Middle frontal gyrus (tissue), 1 donor: ENCODE measurements at regions not wholly inside any gene's neighbourhood (a gene's known extent, or its start where the extent isn't known, plus 50 kb on each side); places are given as distances from the start of the nearest gene placed in this dataset.
"Not testable (repeated sequence)": the region's sequence is repeated elsewhere in the genome, so short reads cannot be mapped to it uniquely, and the experiment has no call there.

Experiments used
- DNase-seq: peaks from one replicate; pipeline ENCODE4 v3.0.0-alpha.2; 2015; ENCODE audit warnings: low spot score; ENCODE audit errors: extremely low spot score

- DNase-seq: no peak
These were observed 1255.1 kb downstream of the SLITRK1 start for GRCh38 chr13:82627183-82627582.

- no peak for DNase-seq
These were observed 1256.6 kb downstream of the SLITRK1 start for GRCh38 chr13:82625717-82626116.

DNA sequence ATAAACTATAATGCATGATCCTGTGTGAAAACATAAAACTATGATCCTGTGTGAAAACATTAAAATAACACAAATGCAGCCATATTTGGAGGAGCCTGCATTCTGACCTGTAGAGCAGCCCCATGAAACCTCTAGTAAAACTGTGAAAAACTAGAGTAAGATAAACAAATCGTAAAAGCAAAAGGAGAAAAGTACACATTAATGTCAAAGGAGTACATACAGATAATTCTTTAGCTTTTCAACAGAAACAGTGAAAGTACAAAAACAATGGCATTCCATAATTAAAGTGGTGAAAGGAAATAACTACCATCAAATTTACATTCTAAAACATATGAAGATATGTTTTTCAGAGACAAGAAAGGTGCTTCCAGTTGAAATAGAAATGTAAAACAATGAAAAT is 1267.2 kb downstream of the SLITRK1 start:
- no peak for DNase-seq

DNA sequence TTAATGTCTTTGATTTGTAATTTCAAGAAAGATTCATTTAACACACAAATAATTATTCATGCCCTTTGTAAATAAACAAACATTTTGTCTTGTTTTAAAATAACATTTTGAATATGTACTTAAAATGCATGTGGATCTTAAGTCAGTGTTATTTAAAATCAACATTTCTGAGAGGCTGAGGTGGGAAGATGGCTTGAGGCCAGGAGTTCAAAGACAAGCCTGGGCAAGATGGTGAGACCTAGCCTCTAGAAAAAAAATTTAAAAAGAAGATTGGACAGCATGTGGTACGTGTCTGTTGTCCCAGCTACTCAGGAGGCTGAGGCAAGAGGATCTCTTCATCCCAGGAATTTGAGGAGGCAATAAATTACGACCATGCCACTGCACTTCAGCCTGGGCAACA is 1268.2 kb downstream of the SLITRK1 start:
- no peak for DNase-seq

GRCh38 chr13:82606008-82606407 is 1276.3 kb downstream of the SLITRK1 start:
- no peak for DNase-seq

GRCh38 chr13:82597747-82598146 is 1284.5 kb downstream of the SLITRK1 start:
- no peak for DNase-seq

DNA sequence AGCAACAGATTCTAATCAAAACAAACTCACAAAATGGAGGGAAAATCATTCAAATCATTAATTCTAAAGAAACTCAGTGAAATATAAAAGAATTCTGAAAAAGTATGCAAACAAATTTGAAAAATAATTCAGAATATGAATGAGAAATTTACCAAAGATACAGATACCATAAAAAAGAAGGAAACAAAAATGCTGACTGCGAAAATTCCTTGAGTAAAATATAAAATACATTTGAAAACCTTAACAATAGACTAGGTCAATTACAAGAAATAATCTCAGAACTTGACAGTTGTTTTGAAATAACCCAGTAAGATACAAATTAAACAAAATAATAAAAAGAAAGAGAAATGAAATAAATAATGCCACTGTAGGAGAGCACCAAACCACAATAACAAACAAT is 1289.0 kb downstream of the SLITRK1 start:
- DNase-seq: no peak

DNA sequence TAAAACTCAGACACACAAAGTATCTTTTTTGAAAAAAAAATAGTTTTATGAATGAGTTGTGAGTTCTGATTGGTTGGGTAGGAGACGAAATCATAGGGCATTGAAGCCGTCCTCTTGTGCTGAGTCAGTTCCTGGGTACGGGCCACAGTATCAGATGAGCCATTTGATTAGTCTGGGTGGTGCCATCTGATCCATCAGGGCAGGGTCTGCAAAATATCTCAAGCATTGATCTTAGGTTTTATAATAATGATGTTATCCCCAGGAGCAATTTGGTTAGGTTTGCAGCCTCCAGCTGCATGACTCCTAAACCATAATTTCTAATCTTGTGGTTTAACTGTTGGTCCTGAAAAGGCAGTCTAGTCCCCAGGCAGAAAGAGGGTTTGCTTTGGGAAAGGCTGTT is 1310.6 kb downstream of the SLITRK1 start:
- no peak for DNase-seq

- DNase-seq: no peak
These were observed 1312.7 kb downstream of the SLITRK1 start for GRCh38 chr13:82569581-82569980.

DNA sequence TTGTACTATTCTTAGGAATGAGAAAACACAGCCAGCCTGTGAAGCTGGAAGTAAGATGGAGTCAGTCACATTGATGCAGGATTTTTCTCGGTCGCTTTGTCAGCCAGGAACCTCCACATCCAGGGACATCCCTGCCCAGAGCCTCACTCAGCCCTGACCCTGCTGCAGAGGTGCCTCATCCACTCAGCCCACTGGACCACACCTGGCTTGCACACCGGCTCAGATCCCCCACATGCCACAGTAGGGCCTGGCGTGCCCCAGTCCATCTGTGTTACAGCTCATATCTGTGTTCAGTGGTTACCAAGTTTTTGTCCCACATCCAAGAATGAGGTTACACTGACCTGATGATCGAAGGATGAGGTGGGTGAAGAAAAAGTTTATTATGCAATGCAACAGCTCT is 1315.4 kb downstream of the SLITRK1 start:
- no peak for DNase-seq

DNA sequence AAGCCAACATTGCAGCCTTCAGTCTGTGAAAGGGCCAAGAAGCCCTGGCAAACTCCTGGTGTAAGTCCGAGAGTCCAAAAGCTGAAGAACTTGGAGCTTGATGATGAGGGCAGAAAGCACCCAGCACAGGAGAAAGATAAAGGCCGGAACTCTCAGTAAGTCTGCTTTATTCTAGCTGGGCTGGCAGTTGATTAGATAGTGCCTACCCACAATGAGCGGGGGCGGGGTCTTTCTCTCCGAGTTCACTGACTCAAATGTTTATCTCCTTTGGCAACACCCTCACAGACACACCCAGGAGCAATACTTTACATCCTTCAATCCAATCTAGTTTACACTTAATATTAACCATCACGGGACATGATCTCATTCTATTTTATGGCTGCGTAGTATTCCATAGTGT is 1317.1 kb downstream of the SLITRK1 start:
- no peak for DNase-seq

GRCh38 chr13:82560889-82561288 is 1321.4 kb downstream of the SLITRK1 start:
- no peak for DNase-seq

DNA sequence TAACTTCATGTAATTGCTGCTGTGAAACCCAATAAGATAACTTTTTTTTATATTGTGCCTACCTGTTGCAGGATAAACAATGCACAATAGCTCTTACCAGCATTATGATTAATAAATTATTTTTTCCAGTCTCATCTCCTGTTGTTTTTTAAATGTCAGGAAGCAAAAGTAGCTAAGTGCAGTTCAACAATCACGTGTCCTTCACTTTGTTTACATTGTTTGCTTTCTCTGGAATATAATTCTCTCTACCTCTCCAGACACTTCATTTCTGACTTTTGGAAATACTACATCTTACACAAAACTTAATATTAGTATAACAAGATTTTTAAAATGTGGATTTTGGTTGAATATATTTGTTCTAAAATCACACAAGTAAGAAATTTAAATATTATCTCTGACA is 1359.4 kb downstream of the SLITRK1 start:
- DNase-seq: no peak

- DNase-seq: no peak
These were observed 1375.4 kb downstream of the SLITRK1 start for GRCh38 chr13:82506805-82507414.

DNA sequence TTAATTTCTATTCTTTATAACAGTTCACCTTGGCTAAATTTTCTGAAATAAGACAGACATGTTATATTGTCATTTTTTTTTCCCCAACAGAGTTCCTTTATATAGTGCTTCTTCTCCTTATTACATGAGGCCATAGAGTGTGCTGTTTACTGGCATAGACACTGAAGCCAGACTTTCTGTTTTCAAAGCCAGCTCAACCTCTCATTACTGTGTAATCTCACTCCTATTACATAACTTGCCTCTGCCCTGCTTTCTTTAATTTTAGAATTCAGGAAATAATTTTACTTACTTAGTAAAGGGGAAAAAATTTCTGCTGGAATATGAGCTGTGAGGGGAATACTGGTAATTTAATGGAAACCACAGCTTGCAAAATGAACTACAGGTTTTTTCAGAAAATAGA is 1380.4 kb downstream of the SLITRK1 start:
- no peak for DNase-seq

DNA sequence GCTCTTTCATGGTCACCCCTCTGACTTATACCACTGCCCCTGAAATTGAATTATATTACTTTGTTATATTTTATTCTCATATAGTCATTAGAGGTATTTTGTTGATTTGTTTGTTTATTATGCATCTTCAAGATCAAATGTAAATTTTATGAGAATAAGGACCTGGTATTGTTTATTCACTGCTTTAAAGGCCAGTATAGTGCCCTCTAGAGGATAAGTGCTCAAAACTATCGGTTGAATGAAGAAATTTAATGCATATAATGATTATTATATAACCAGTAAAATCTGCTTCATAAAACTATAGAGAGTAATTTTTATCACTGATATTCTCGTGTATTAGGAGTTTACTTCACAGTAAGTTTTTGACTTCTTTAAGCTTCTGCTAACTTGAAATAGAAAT is 1401.9 kb downstream of the SLITRK1 start:
- DNase-seq: no peak

DNA sequence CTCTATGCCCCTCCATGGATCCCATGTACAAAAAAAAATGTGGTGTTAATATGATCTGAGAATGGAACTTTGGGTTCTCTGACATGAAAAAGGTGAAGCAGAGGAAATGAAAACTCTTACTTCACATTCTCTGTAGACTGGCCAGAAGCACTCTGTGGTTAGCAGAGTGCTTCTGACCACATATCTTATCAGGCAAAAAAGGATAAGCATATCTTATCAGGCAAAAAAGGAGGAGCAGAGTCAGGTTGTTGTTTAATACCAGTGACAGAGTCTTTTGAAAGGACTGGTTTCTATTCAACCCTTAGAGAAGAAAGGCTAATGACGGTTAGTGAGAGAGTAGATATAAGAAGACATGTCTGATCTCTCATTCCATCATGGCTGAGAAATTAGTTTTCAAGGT is 1404.8 kb downstream of the SLITRK1 start:
- no peak for DNase-seq

- DNase-seq: no peak
These were observed 1414.6 kb downstream of the SLITRK1 start for GRCh38 chr13:82467626-82468025.

DNA sequence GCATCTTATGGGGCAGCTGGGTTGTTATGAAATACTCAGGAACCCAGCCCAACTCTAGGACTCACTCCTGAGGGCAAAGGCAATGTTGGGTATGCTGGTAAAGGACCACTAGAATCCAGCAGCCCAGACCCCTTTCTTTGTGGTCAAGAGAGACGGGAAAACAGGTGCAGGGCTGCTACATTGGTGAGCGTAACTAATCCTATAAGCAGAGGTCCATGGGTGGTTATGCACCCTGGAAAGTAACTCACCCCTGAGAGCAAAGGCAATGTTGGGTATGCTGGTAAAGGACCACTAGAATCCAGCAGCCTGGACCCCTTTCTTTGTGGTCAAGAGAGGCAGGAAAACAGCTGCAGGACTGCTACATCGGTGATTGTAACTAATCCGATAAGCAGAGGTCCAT is 1422.7 kb downstream of the SLITRK1 start:
- DNase-seq: not testable (repeated sequence)

- DNase-seq: no peak
These were observed 1424.1 kb downstream of the SLITRK1 start for GRCh38 chr13:82458169-82458568.

- not testable (repeated sequence) for DNase-seq
These were observed 1424.7 kb downstream of the SLITRK1 start for GRCh38 chr13:82457548-82457947.

DNA sequence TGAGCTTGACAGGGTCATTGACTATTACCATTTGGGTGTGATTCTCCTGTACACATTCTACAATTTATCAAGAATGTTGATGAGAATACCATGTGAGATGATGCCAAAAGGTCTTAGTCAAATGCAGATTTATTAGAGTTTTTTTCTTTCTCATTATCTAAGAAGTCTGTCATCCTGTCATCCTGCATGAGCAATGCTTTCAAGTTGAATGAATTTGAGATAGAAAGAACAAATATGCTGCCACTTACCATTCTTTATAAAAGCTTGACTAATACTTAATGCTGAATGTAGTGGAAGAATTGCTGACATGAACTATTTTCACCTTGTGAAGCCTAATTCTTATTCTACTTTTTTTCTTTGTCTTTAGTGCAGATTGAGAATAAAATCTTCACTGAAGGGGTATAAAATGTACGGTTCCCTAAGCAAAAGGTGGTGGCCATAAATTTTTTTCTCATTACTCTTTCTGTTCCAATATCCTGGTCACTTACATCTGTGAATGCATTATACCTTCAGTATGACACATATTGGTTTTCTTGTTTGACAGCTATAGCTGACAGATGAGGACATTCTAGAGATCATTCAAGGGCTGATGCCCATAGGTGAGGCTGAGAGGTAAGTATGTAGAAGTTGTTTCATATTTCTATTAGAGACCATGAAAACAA is 1434.7 kb downstream of the SLITRK1 start:
- no peak for DNase-seq

- DNase-seq: no peak
These were observed 1442.9 kb downstream of the SLITRK1 start for GRCh38 chr13:82439159-82439904.
